H1 (cell line): ENCODE measurements at regions not wholly inside any gene's neighbourhood (a gene's known extent, or its start where the extent isn't known, plus 50 kb on each side); places are given as distances from the start of the nearest gene placed in this dataset.
A peak's percentile ranks its signal among the peaks of the same experiment; 100 is the strongest.

Source experiments
- CTCF ChIA-PET: fragments of 300-600 bp; sonication (Branson Sonifier 250); formaldehyde crosslinking; loops from one replicate; lab custom pipeline; 2021; ENCODE audit not compliant: partially characterized antibody; lab: Charles Lee
- POLR2A ChIA-PET: fragments of 300-600 bp; sonication (Branson Sonifier 250); formaldehyde crosslinking; loops from one replicate; lab custom pipeline; 2021; ENCODE audit warnings: inconsistent platforms; ENCODE audit not compliant: partially characterized antibody; lab: Charles Lee
- DNase-seq, 2 experiments: peaks; one replicate each; pipeline versions ENCODE4 v3.0.0 to v3.0.0-alpha.2; 2010 to 2022; ENCODE audit warnings: low spot score in 2 of 2, low read depth in 1 of 2, mixed read lengths in 1 of 2
- FAIRE-seq: peaks from 2 replicates; lab custom pipeline; 2011; peaks lifted over from hg19 to GRCh38; lab: Jason Lieb, UNC
- H2AFZ ChIP-seq: 2 replicates; pipeline ENCODE4 v1.8.1; 2012; ENCODE audit warnings: low read length, inconsistent platforms
- H2AK5ac ChIP-seq: 2 replicates; pipeline ENCODE4 v1.6.1; 2013; ENCODE audit warnings: low read depth, low read length
- H2BK120ac ChIP-seq: replicated peaks from 2 replicates; pipeline ENCODE3; 2013; ENCODE audit warnings: low read depth, low read length, inconsistent platforms
- H2BK12ac ChIP-seq: 2 replicates; pipeline ENCODE4 v1.6.1; 2013; ENCODE audit warnings: low read depth, low read length
- H2BK15ac ChIP-seq: 2 replicates; pipeline ENCODE4 v1.6.1; 2013; ENCODE audit warnings: low read length
- H2BK20ac ChIP-seq: 2 replicates; pipeline ENCODE4 v1.6.1; 2013; ENCODE audit warnings: low read length
- H2BK5ac ChIP-seq: 2 replicates; pipeline ENCODE4 v1.6.1; 2013; ENCODE audit warnings: low read depth, low read length
- H3K14ac ChIP-seq: 2 replicates; pipeline ENCODE4 v1.6.1; 2013; ENCODE audit warnings: inconsistent platforms; ENCODE audit not compliant: insufficient read length
- H3K18ac ChIP-seq: 2 replicates; pipeline ENCODE4 v1.6.1; 2013; ENCODE audit warnings: low read length; ENCODE audit errors: extremely low read depth
- H3K23ac ChIP-seq: 2 replicates; pipeline ENCODE4 v1.6.1; 2013; ENCODE audit warnings: inconsistent platforms; ENCODE audit not compliant: insufficient read length
- H3K23me2 ChIP-seq: 2 replicates; pipeline ENCODE4 v1.6.1; 2013; ENCODE audit warnings: low read depth, low read length
- H3K27ac ChIP-seq: 2 replicates; pipeline ENCODE4 v1.6.1; 2011; ENCODE audit warnings: low read depth, low read length, inconsistent platforms
- H3K27me3 ChIP-seq, 4 experiments: replicated peaks in 1 of 4; 1 replicate in 1 of 4; 2 replicates in 3 of 4; pipeline versions ENCODE4 v1.6.1 to v1.8.1; 2011 to 2013; ENCODE audit warnings: low read length in 3 of 4, mild to moderate bottlenecking in 3 of 4, inconsistent platforms in 2 of 4, mixed read lengths in 2 of 4, moderate library complexity in 1 of 4; ENCODE audit not compliant: control insufficient read depth in 3 of 4, insufficient read depth in 3 of 4; ENCODE audit errors: extremely low read depth in 1 of 4
- H3K36me3 ChIP-seq, 4 experiments: 2 replicates each; pipeline versions ENCODE4 v1.6.1 to v1.8.1; 2011 to 2013; ENCODE audit warnings: mild to moderate bottlenecking in 4 of 4, low read length in 3 of 4, moderate library complexity in 2 of 4, control low read depth in 1 of 4, inconsistent platforms in 1 of 4; ENCODE audit not compliant: insufficient read depth in 4 of 4, control insufficient read depth in 2 of 4
- H3K4ac ChIP-seq: replicated peaks from 2 replicates; pipeline ENCODE3; 2013; ENCODE audit warnings: low read length, low read depth, mixed read lengths, inconsistent platforms; ENCODE audit not compliant: insufficient read length
- H3K4me1 ChIP-seq, 4 experiments: replicated peaks in 1 of 4; 1 replicate in 1 of 4; 2 replicates in 3 of 4; pipeline versions ENCODE4 v1.6.1 to v1.8.1; 2011 to 2013; ENCODE audit warnings: low read length in 3 of 4, inconsistent platforms in 2 of 4, mixed read lengths in 1 of 4; ENCODE audit not compliant: insufficient read depth in 4 of 4, control insufficient read depth in 3 of 4
- H3K4me2 ChIP-seq, 2 experiments: 2 replicates each; pipeline versions ENCODE4 v1.6.1 to v1.8.1; 2011 to 2013; ENCODE audit warnings: low read depth in 2 of 2, low read length in 2 of 2, control low read depth in 1 of 2, inconsistent platforms in 1 of 2, mild to moderate bottlenecking in 1 of 2; ENCODE audit not compliant: insufficient read depth in 1 of 2
- H3K4me3 ChIP-seq, 4 experiments: fragments of 200-600, 300-600 bp in 1 of 4; sonication (generic), shearing (Covaris generic), sonication (Bioruptor Twin) in 1 of 4; 2 replicates each; pipeline versions ENCODE4 v1.5.1 to v1.8.1; 2011 to 2016; ENCODE audit warnings: low read length in 4 of 4, low read depth in 3 of 4, control low read depth in 2 of 4, inconsistent platforms in 2 of 4, mild to moderate bottlenecking in 2 of 4, mixed read lengths in 1 of 4, moderate library complexity in 1 of 4; ENCODE audit not compliant: insufficient read depth in 2 of 4; ENCODE audit errors: extremely low read depth in 1 of 4
- H3K56ac ChIP-seq: replicated peaks from 2 replicates; pipeline ENCODE3; 2013; ENCODE audit warnings: low read depth, mild to moderate bottlenecking, mixed read lengths, low read length, inconsistent platforms; ENCODE audit not compliant: insufficient read length
- H3K79me1 ChIP-seq: 2 replicates; pipeline ENCODE4 v1.6.1; 2013; ENCODE audit warnings: low read depth, low read length, control low read depth
- H3K79me2 ChIP-seq, 2 experiments: 2 replicates each; pipeline versions ENCODE4 v1.6.1 to v1.8.1; 2012 to 2013; ENCODE audit warnings: low read length in 2 of 2, mild to moderate bottlenecking in 2 of 2, inconsistent platforms in 1 of 2; ENCODE audit not compliant: insufficient read depth in 2 of 2, control insufficient read depth in 1 of 2
- H3K9ac ChIP-seq, 4 experiments: replicated peaks in 1 of 4; 1 replicate in 1 of 4; 2 replicates in 3 of 4; pipeline versions ENCODE4 v1.6.1 to v1.8.1; 2011 to 2013; ENCODE audit warnings: low read depth in 3 of 4, low read length in 3 of 4, control low read depth in 2 of 4, mild to moderate bottlenecking in 2 of 4, moderate library complexity in 2 of 4, inconsistent platforms in 1 of 4; ENCODE audit errors: extremely low read depth in 1 of 4
- H3K9me3 ChIP-seq, 2 experiments: 2 replicates each; pipeline versions ENCODE4 v1.6.1 to v1.8.1; 2012 to 2013; ENCODE audit warnings: mild to moderate bottlenecking in 2 of 2, moderate library complexity in 2 of 2, control low read depth in 1 of 2, inconsistent platforms in 1 of 2, low read depth in 1 of 2, low read length in 1 of 2, mixed read lengths in 1 of 2; ENCODE audit not compliant: insufficient read depth in 2 of 2
- H4K20me1 ChIP-seq, 2 experiments: replicated peaks in 1 of 2; 2 replicates each; pipeline versions ENCODE3 to v1.8.1; 2011 to 2013; ENCODE audit warnings: inconsistent platforms in 2 of 2, low read length in 2 of 2, mild to moderate bottlenecking in 1 of 2; ENCODE audit not compliant: insufficient read depth in 2 of 2, control insufficient read depth in 1 of 2
- H4K5ac ChIP-seq: 2 replicates; pipeline ENCODE4 v1.6.1; 2013; ENCODE audit warnings: low read length, low read depth, mixed read lengths, inconsistent platforms; ENCODE audit not compliant: insufficient read length
- H4K8ac ChIP-seq: 2 replicates; pipeline ENCODE4 v1.8.0; 2013; ENCODE audit warnings: mild to moderate bottlenecking, moderate library complexity, low read length, inconsistent platforms; ENCODE audit not compliant: insufficient read depth; ENCODE audit errors: extremely low read depth
- H4K91ac ChIP-seq: replicated peaks from 2 replicates; pipeline ENCODE3; 2013; ENCODE audit warnings: low read length, mixed read lengths, inconsistent platforms; ENCODE audit not compliant: insufficient read length
- BACH1 ChIP-seq: IDR thresholded peaks from 2 replicates; pipeline ENCODE4 v1.6.1; 2012; ENCODE audit warnings: low read length, improper control_type of control experiment
- JUND ChIP-seq: IDR thresholded peaks from 2 replicates; pipeline ENCODE4 v1.6.1; 2011; ENCODE audit warnings: mild to moderate bottlenecking, improper control_type of control experiment, low read length
- WGBS, 2 experiments: shearing (Covaris generic) in 1 of 2; methylation state at CpG; one replicate each; pipeline versions ENCODE4 v1.1.6 to v1.1.7; 2013 to 2015; ENCODE audit warnings: low lambda C conversion rate in 2 of 2, mixed read lengths in 2 of 2, inconsistent platforms in 1 of 2, low coverage in 1 of 2, missing lambda C conversion rate in 1 of 2; ENCODE audit not compliant: insufficient replicate concordance in 2 of 2, insufficient coverage in 1 of 2, insufficient read length in 1 of 2; ENCODE audit errors: extremely low coverage in 1 of 2, missing lambda C conversion rate in 1 of 2; 5-methylcytosine and 5-hydroxymethylcytosine counted together

DNA sequence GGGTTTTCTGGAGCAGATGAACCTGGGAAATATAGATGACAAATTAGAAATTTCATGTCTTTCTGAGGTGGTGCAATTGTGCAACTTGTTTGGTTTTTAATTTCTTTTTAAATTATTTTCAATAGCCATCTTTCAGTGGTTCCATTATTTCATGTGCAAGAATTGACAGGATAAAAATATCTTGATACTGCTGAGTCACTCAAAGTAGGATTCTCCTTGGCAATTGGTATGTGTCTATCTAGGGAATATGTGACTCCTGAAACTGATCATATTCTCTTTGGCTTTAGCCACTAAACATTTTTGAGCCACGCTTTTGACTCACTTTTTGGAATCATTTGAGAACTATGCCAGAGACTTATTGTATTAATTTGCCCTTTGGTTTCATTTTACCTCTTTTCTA is 331.5 kb downstream of the KCNA4 start:
- no peak overlapping the region for H3K18ac ChIP-seq
- H3K23ac ChIP-seq: no peak overlapping the region
- no peak overlapping the region for H3K14ac ChIP-seq
- no peaks in the 10 kb centered on the region for H4K20me1 ChIP-seq
- H2BK15ac ChIP-seq: no peak overlapping the region
- no peak overlapping the region for H2BK20ac ChIP-seq
- no peak overlapping the region for H3K4me2 ChIP-seq
- H3K36me3 ChIP-seq: no peaks in the 10 kb centered on the region
- FAIRE-seq (no peak), DNase-seq (no peak)
- peak; percentile 37; the same call in 1 of the 2 replicates for TF ChIP-seq BACH1
- no peak for TF ChIP-seq JUND
- no peaks in the 10 kb centered on the region for H3K27me3 ChIP-seq
- H2BK5ac ChIP-seq: no peak overlapping the region
- H4K91ac ChIP-seq: no peak overlapping the region
- no peak overlapping the region for H3K56ac ChIP-seq
- no peaks in the 10 kb centered on the region for H3K79me2 ChIP-seq
- no peak overlapping the region for H2AK5ac ChIP-seq
- ChIA-PET CTCF (no interaction called here), POLR2A (no interaction called here)
- H4K8ac ChIP-seq: no peak overlapping the region
- H2BK12ac ChIP-seq: no peak overlapping the region
- no peak overlapping the region for H2AFZ ChIP-seq
- no peaks in the 10 kb centered on the region for H3K79me1 ChIP-seq
- H3K4me3 ChIP-seq: no peak overlapping the region
- H3K9me3 ChIP-seq: no peaks in the 10 kb centered on the region
- no peak overlapping the region for H4K5ac ChIP-seq
- WGBS, 2 experiments: 100% methylated on average over 1 of the region's 1 CpG; no CpG with 5 or more reads in 1 of the 2 experiments
- no peaks in the 10 kb centered on the region for H3K4me1 ChIP-seq
- H2BK120ac ChIP-seq: no peak overlapping the region
- no peak overlapping the region for H3K4ac ChIP-seq
- H3K9ac ChIP-seq: no peak overlapping the region
- no peak overlapping the region for H3K27ac ChIP-seq
- H3K23me2 ChIP-seq: no peaks in the 10 kb centered on the region
